B cell (primary cell): ENCODE measurements at regions not wholly inside any gene's neighbourhood (a gene's known extent, or its start where the extent isn't known, plus 50 kb on each side); places are given as distances from the start of the nearest gene placed in this dataset.

ENCODE experiments used
- ATAC-seq: fragments of 200-7000 bp; cut with Tn5 transposase; one replicate; pipeline ENCODE4 v1.10.0; 2021; ENCODE audit warnings: low read depth, mild to moderate bottlenecking, moderate number of reproducible peaks, moderate library complexity
- CTCF ChIA-PET: fragments of 350-600 bp; sonication (Branson Sonifier 250); formaldehyde crosslinking; loops from one replicate; lab custom pipeline; 2021; ENCODE audit warnings: antibody characterized with exemption, inconsistent platforms; lab: Charles Lee
- POLR2A ChIA-PET: fragments of 350-600 bp; sonication (Branson Sonifier 250); formaldehyde crosslinking; loops from one replicate; lab custom pipeline; 2021; ENCODE audit warnings: antibody characterized with exemption; lab: Charles Lee
- DNase-seq: peaks from one replicate; pipeline ENCODE4 v3.0.0; 2013
- H2AFZ ChIP-seq: 2 replicates; pipeline ENCODE4 v1.6.1; 2012; ENCODE audit warnings: mild to moderate bottlenecking, low read depth, low read length; ENCODE audit not compliant: insufficient read depth, poor library complexity, severe bottlenecking
- H3K27ac ChIP-seq, 2 donors: 1 replicate in 1 of 2; 2 replicates in 1 of 2; pipeline ENCODE4 v1.5.1; 2012 to 2013; ENCODE audit warnings: low read length in 2 of 2, mild to moderate bottlenecking in 2 of 2, moderate library complexity in 1 of 2
- H3K27me3 ChIP-seq, 4 experiments: fragments of 200-600 bp in 1 of 4; sonication (generic) in 1 of 4; replicated peaks in 1 of 4; 1 replicate in 2 of 4; 2 replicates in 2 of 4; pipeline versions ENCODE4 v1.6.1 to v1.7.0; 2013 to 2016; ENCODE audit warnings: low read length in 3 of 4, mild to moderate bottlenecking in 2 of 4, mixed read lengths in 1 of 4, moderate library complexity in 1 of 4; ENCODE audit not compliant: insufficient read depth in 4 of 4, control insufficient read depth in 3 of 4; ENCODE audit errors: control extremely low read depth in 1 of 4
- H3K36me3 ChIP-seq, 2 experiments: replicated peaks in 1 of 2; 1 replicate in 1 of 2; 2 replicates in 1 of 2; pipeline versions ENCODE4 v1.6.1 to v1.7.1; 2013; ENCODE audit warnings: low read length in 1 of 2; ENCODE audit not compliant: insufficient read depth in 2 of 2, control insufficient read depth in 1 of 2; ENCODE audit errors: control extremely low read depth in 1 of 2, extremely low read depth in 1 of 2
- H3K4me1 ChIP-seq, 2 donors: fragments of 200-600 bp in 1 of 2; sonication (generic) in 1 of 2; 1 replicate in 1 of 2; 2 replicates in 1 of 2; pipeline versions ENCODE4 v1.5.1 to v1.6.1; 2013 to 2017; ENCODE audit warnings: low read length in 2 of 2; ENCODE audit not compliant: control insufficient read depth in 2 of 2, insufficient read depth in 2 of 2
- H3K4me2 ChIP-seq: replicated peaks from 2 replicates; pipeline ENCODE3; 2012; ENCODE audit warnings: mild to moderate bottlenecking, low read depth, low read length; ENCODE audit not compliant: poor library complexity, severe bottlenecking
- H3K4me3 ChIP-seq, 5 experiments: fragments of 200-600 bp in 1 of 5; sonication (generic) in 1 of 5; 1 replicate in 3 of 5; 2 replicates in 2 of 5; pipeline versions ENCODE4 v1.5.1 to v1.7.0; 2011 to 2016; ENCODE audit warnings: low read length in 4 of 5, mild to moderate bottlenecking in 4 of 5, low read depth in 2 of 5, control low read depth in 1 of 5, moderate library complexity in 1 of 5; ENCODE audit not compliant: insufficient read depth in 1 of 5; ENCODE audit errors: control extremely low read depth in 1 of 5, extremely low read depth in 1 of 5
- H3K79me2 ChIP-seq: fragments of 200-600 bp; sonication (generic); one replicate; pipeline ENCODE4 v1.6.0; 2016; ENCODE audit warnings: low read length; ENCODE audit not compliant: control insufficient read depth, insufficient read depth
- H3K9ac ChIP-seq: fragments of 200-600 bp; sonication (generic); 2 replicates; pipeline ENCODE4 v1.6.1; 2017; ENCODE audit warnings: mild to moderate bottlenecking, low read length, moderate library complexity
- H3K9me3 ChIP-seq, 3 donors: one replicate each; pipeline versions ENCODE4 v1.6.1 to v1.7.1; 2013; ENCODE audit warnings: low read length in 2 of 3; ENCODE audit not compliant: control insufficient read depth in 2 of 3, insufficient read depth in 1 of 3; ENCODE audit errors: control extremely low read depth in 1 of 3
- H4K20me1 ChIP-seq: 2 replicates; pipeline ENCODE4 v1.6.0; 2012; ENCODE audit warnings: mild to moderate bottlenecking, low read length; ENCODE audit not compliant: insufficient read depth, control insufficient read depth, poor library complexity, severe bottlenecking
- H3K27ac Mint-ChIP-seq: one replicate; pipeline ENCODE4 v1.8.0; 2021; ENCODE audit warnings: mixed read lengths
- H3K27me3 Mint-ChIP-seq: one replicate; pipeline ENCODE4 v1.8.0; 2021; ENCODE audit warnings: mixed read lengths
- H3K4me1 Mint-ChIP-seq: one replicate; pipeline ENCODE4 v1.8.0; 2021; ENCODE audit warnings: mixed read lengths
- H3K4me3 Mint-ChIP-seq: one replicate; pipeline ENCODE4 v1.8.0; 2021; ENCODE audit warnings: mixed read lengths
- H3K9me3 Mint-ChIP-seq: one replicate; pipeline ENCODE4 v1.8.0; 2022; ENCODE audit warnings: mixed read lengths; ENCODE audit not compliant: insufficient read depth
- CTCF ChIP-seq: fragments of 200-600 bp; IDR thresholded peaks from one replicate; pipeline ENCODE4 v1.8.0; 2022; ENCODE audit warnings: antibody characterized with exemption, mild to moderate bottlenecking
- EZH2 ChIP-seq: IDR thresholded peaks from 2 replicates; pipeline ENCODE4 v1.6.1; 2012; ENCODE audit warnings: borderline replicate concordance, low read depth, mild to moderate bottlenecking, moderate library complexity, low read length; ENCODE audit not compliant: insufficient read depth, poor library complexity, severe bottlenecking
- WGBS: methylation state at CpG from one replicate; pipeline ENCODE4 v1.1.5; 2013; ENCODE audit warnings: missing lambda C conversion rate; ENCODE audit not compliant: insufficient coverage; 5-methylcytosine and 5-hydroxymethylcytosine counted together
- intact Hi-C: fragments of 100-400 bp; cut with micrococcal nuclease; formaldehyde crosslinking; loops from one replicate; pipeline ENCODE4 v1.10.0; 2022

- Histone ChIP-seq H3K79me2 (no peaks in the 10 kb centered on the region), H3K4me2 (no peak overlapping the region), H3K36me3 (no peaks in the 10 kb centered on the region), H3K4me3 (no peak overlapping the region), H2AFZ (no peak overlapping the region), H3K27ac (no peak overlapping the region), H3K4me1 (no peaks in the 10 kb centered on the region), H4K20me1 (no peaks in the 10 kb centered on the region), H3K27me3 (no peaks in the 10 kb centered on the region), H3K9ac (no peak overlapping the region), H3K9me3 (no peaks in the 10 kb centered on the region)
- no CpG with 5 or more reads among the region's 2 CpGs for WGBS
- Mint-ChIP-seq H3K9me3 (no peaks in the 10 kb centered on the region), H3K4me1 (no peaks in the 10 kb centered on the region), H3K4me3 (no peak overlapping the region), H3K27ac (no peak overlapping the region), H3K27me3 (no peaks in the 10 kb centered on the region)
- TF ChIP-seq EZH2 (no peak), CTCF (no peak)
- DNase-seq, result no peak
- ChIA-PET CTCF (no interaction called here), POLR2A (no interaction called here)
- no peak for ATAC-seq
- intact Hi-C loops, result no loop called here
Measured at GRCh38 chr3:88343264-88343663, 193.5 kb downstream of the C3orf38 start.

- DNase-seq (no peak), ATAC-seq (no peak)
- Mint-ChIP-seq H3K9me3 (no peaks in the 10 kb centered on the region), H3K4me1 (peaks cover 3% of the 10 kb centered on the region), H3K27ac (no peak overlapping the region), H3K27me3 (no peaks in the 10 kb centered on the region), H3K4me3 (no peak overlapping the region)
- no peaks in the 10 kb centered on the region for H3K79me2 ChIP-seq
- H3K27me3 ChIP-seq, result no peaks in the 10 kb centered on the region
- H3K4me2 ChIP-seq, result no peak overlapping the region
- no peak overlapping the region for H2AFZ ChIP-seq
- H4K20me1 ChIP-seq, result no peaks in the 10 kb centered on the region
- 100% methylated on average over 1 of the region's 2 CpGs for WGBS
- H3K9me3 ChIP-seq, result no peaks in the 10 kb centered on the region
- TF ChIP-seq CTCF, result no peak
- TF ChIP-seq EZH2, result no peak
- no peaks in the 10 kb centered on the region for H3K4me1 ChIP-seq
- H3K27ac ChIP-seq, result no peak overlapping the region
- H3K36me3 ChIP-seq, result no peaks in the 10 kb centered on the region
- intact Hi-C loops, result no loop called here
- ChIA-PET CTCF (no interaction called here), POLR2A (no interaction called here)
- H3K4me3 ChIP-seq, result no peak overlapping the region
- H3K9ac ChIP-seq, result no peak overlapping the region
Measured at GRCh38 chr3:88346643-88347042, 196.9 kb downstream of the C3orf38 start.
